Right lobe of liver (tissue), 6 donors: ENCODE measurements at regions not wholly inside any gene's neighbourhood (a gene's known extent, or its start where the extent isn't known, plus 50 kb on each side); places are given as distances from the start of the nearest gene placed in this dataset.

ENCODE experiments used
- ATAC-seq, 4 donors: fragments of 200-7000 bp; cut with Tn5 transposase; one replicate each; pipeline ENCODE4 v1.9.1; 2020; ENCODE audit warnings: mild to moderate bottlenecking in 4 of 4, moderate library complexity in 4 of 4
- DNase-seq, 3 donors: peaks; one replicate each; pipeline ENCODE4 v3.0.0-alpha.2; 2020
- H3K27ac ChIP-seq, 3 donors: fragments of 200-600 bp; one replicate each; pipeline ENCODE4 v1.8.0; 2022
- H3K27me3 ChIP-seq, 2 donors: fragments of 200-600 bp; one replicate each; pipeline ENCODE4 v1.8.0; 2022
- H3K36me3 ChIP-seq, 4 donors: fragments of 200-600 bp; sonication (generic) in 1 of 4; one replicate each; pipeline versions ENCODE4 v1.5.1 to v1.8.0; 2017 to 2022; ENCODE audit warnings: control low read depth in 1 of 4
- H3K4me1 ChIP-seq, 4 donors: fragments of 200-600 bp; sonication (generic) in 1 of 4; one replicate each; pipeline versions ENCODE4 v1.5.1 to v1.8.0; 2017 to 2022; ENCODE audit warnings: control low read depth in 1 of 4
- H3K4me3 ChIP-seq, 3 donors: fragments of 200-600 bp; one replicate each; pipeline ENCODE4 v1.8.0; 2022
- H3K9me3 ChIP-seq, 4 donors: fragments of 200-600 bp; sonication (generic) in 1 of 4; one replicate each; pipeline versions ENCODE4 v1.5.1 to v1.8.0; 2017 to 2022; ENCODE audit warnings: control low read depth in 1 of 4
- POLR2A ChIP-seq: fragments of 450-650 bp; IDR thresholded peaks from one replicate; pipeline ENCODE4 v1.6.1; 2017; ENCODE audit warnings: antibody characterized with exemption, mild to moderate bottlenecking
- WGBS: methylation state at CpG from one replicate; pipeline ENCODE4 v1.1.6; 2018; ENCODE audit warnings: low coverage, low lambda C conversion rate; ENCODE audit not compliant: insufficient coverage; ENCODE audit errors: missing lambda C conversion rate; 5-methylcytosine and 5-hydroxymethylcytosine counted together
- intact Hi-C, 2 donors: fragments of 100-400 bp; cut with DNase I; formaldehyde crosslinking; loops; one replicate each; pipeline versions ENCODE4 v1.11.2 to v1.14.1; 2022
- TF ChIP-seq, protein P1 (sequence below), 4 donors: fragments of 200-600 bp in 3 of 4; fragments of 450-650 bp in 1 of 4; IDR thresholded peaks; one replicate each; pipeline versions ENCODE4 v1.5.1 to v1.8.0; 2016 to 2022; ENCODE audit warnings: antibody characterized with exemption in 4 of 4, mild to moderate bottlenecking in 2 of 4
- donor health status: DM: no; HTN: yes; CAD: no.
- donor health status: DM: no; HTN: no; CAD: no.
- donor health status: DM: no; HTN: no; CAD: no.
- donor health status: DM: no; HTN: yes; CAD: no.
- donor health status: DM: no; HTN: yes; CAD: no.

DNA sequence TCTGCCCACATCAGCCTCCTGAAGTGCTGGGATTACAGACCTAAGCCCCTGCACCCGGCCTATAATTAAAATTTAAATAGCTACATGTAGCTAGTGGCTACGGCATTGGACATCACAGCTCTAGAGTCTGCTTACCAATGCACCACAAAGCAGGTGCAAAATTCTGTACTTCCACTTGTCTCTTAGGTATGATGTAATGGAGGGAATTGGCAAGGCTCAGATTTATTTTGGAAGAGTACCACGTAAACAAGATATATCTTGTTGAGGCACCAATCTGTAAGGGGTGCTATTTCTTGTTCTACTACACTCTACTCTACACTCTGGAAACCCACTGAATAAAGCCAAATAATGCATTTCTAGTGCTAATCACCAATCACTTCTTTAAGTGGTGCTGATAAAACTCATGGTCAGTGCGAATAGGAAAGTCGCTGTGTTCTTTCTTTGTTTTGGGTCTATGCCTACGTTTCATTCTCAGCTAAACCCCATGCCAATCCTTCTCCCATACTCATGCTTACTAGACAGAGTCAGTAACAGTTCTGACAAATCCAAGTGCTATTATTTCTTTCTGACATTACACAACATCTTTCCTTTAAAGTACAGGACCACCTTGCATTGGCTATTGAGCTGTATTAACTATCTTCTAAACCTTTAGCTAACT lies 92.3 kb downstream of the GC start:
- H3K4me1 ChIP-seq, result peaks cover 0 to 4% (median 0%) of the 10 kb centered on the region in 4 donors
- no peaks in the 10 kb centered on the region for H3K9me3 ChIP-seq
- intact Hi-C loops, result no loop called here
- H3K4me3 ChIP-seq, result no peak overlapping the region
- ATAC-seq, result peak; percentile 70 to 94 (median 89)
- no peak for DNase-seq
- no peaks in the 10 kb centered on the region for H3K27me3 ChIP-seq
- TF ChIP-seq POLR2A, result no peak
- TF ChIP-seq, protein P1, sequence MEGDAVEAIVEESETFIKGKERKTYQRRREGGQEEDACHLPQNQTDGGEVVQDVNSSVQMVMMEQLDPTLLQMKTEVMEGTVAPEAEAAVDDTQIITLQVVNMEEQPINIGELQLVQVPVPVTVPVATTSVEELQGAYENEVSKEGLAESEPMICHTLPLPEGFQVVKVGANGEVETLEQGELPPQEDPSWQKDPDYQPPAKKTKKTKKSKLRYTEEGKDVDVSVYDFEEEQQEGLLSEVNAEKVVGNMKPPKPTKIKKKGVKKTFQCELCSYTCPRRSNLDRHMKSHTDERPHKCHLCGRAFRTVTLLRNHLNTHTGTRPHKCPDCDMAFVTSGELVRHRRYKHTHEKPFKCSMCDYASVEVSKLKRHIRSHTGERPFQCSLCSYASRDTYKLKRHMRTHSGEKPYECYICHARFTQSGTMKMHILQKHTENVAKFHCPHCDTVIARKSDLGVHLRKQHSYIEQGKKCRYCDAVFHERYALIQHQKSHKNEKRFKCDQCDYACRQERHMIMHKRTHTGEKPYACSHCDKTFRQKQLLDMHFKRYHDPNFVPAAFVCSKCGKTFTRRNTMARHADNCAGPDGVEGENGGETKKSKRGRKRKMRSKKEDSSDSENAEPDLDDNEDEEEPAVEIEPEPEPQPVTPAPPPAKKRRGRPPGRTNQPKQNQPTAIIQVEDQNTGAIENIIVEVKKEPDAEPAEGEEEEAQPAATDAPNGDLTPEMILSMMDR (IDR thresholded peaks at IDR 0.05), result no peak
- WGBS, result 25% methylated on average over 6 of the region's 6 CpGs
- H3K36me3 ChIP-seq, result no peaks in the 10 kb centered on the region
- peak overlapping the region in 1 of 3 donors; percentile 5 for H3K27ac ChIP-seq

DNA sequence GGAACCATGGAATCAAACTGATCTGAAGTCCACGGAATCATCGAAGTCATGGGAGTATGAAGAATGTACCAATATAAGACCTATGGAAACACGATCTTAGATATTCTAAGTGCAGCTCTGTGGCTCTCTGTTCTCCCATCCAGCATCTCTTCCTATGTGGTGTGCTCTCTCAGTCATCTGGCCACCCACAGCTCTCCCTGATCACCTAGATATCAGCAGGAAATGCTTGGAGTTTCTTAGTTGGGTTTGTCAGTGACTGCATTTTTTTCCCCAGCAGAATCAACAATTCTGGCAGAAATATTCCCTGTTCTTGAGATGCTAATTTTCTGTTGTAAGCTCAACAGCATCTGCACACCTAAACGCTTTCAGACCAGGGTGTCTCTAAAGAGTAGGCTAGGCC lies 94.1 kb downstream of the GC start:
- ATAC-seq, result no peak
- no peaks in the 10 kb centered on the region for H3K36me3 ChIP-seq
- peaks cover 0 to 4% (median 0%) of the 10 kb centered on the region in 4 donors for H3K4me1 ChIP-seq
- no peak overlapping the region for H3K4me3 ChIP-seq
- intact Hi-C loops, result no loop called here
- TF ChIP-seq, protein P1 (IDR thresholded peaks at IDR 0.05), result no peak
- TF ChIP-seq POLR2A, result no peak
- 89% methylated on average over 3 of the region's 4 CpGs for WGBS
- no peaks in the 10 kb centered on the region for H3K9me3 ChIP-seq
- DNase-seq, result no peak
- H3K27ac ChIP-seq, result no peak overlapping the region
- H3K27me3 ChIP-seq, result no peaks in the 10 kb centered on the region

DNA sequence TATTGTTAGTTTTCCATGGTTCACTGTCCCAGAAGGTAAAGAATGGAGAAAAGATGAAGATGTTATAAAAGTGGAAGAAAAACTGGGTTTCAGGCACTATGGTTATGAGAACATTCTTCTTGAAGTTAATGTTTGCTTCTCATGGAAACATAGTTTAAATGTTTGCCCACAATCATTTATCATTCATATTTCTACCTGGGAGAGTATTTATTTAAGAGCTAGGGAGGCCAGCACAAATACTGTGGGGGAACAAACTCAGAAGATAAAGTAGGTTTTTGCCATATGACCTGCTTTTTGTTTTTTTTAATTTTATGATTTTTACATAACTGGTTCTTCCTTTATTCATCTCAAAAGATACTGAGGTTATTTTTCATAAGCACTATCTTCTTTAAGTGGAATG lies 96.8 kb downstream of the GC start:
- Histone ChIP-seq H3K36me3 (no peaks in the 10 kb centered on the region), H3K9me3 (no peaks in the 10 kb centered on the region), H3K4me3 (no peak overlapping the region), H3K27ac (no peak overlapping the region), H3K4me1 (peaks cover 0 to 4% (median 0%) of the 10 kb centered on the region in 4 donors), H3K27me3 (no peaks in the 10 kb centered on the region)
- TF ChIP-seq, protein P1 (IDR thresholded peaks at IDR 0.05), result no peak
- no peak for TF ChIP-seq POLR2A
- DNase-seq, result no peak
- no peak for ATAC-seq
- intact Hi-C loops, result no loop called here

DNA sequence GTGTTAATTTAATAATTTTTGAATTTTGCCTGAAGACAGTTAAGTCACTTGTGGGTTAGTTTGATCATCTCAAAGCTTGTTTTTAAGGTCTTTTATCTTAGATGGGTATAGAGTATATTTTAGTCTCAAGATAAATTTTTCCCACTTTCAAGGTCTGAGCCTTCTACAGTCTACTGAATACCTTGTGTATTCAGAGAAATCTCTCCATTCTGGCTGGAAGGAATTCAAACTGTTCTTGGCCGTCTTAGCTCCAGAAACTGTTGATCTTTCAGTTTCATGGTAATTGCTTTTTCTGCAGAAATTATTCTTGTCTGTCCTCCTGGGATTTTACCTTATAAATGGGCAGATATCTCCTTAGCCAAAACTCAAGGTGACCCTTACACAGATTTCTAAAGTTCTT lies 97.9 kb downstream of the GC start:
- Histone ChIP-seq H3K9me3 (no peaks in the 10 kb centered on the region), H3K27ac (no peak overlapping the region), H3K27me3 (no peaks in the 10 kb centered on the region), H3K36me3 (no peaks in the 10 kb centered on the region), H3K4me3 (no peak overlapping the region), H3K4me1 (no peaks in the 10 kb centered on the region)
- intact Hi-C loops, result no loop called here
- ATAC-seq, result no peak
- WGBS, result 46% methylated on average over 1 of the region's 1 CpG
- no peak for TF ChIP-seq POLR2A
- TF ChIP-seq, protein P1 (IDR thresholded peaks at IDR 0.05), result no peak
- no peak for DNase-seq

DNA sequence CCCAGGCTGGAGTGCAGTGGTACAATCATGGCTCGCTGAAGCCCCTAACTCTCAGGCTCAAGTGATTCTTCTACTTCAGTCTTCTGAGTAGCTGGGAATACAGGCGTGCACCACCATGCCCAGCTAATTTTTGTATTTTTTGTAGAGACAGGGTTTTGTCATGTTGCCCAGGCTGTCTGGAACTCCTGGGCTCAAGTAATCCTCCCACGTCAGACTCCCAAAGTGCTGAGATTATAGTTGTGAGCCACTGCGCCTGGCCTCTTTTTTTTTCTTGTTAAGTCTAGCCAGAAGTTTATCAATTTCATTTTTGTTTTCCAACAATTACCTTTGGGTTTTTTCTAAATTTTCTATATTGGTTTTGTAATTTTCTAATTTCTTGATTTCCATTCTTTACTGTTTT lies 100.6 kb downstream of the GC start:
- intact Hi-C loops, result no loop called here
- H3K36me3 ChIP-seq, result no peaks in the 10 kb centered on the region
- H3K9me3 ChIP-seq, result no peaks in the 10 kb centered on the region
- TF ChIP-seq POLR2A, result no peak
- TF ChIP-seq, protein P1 (IDR thresholded peaks at IDR 0.05), result no peak
- DNase-seq (no peak), ATAC-seq (no peak)
- H3K4me3 ChIP-seq, result no peak overlapping the region
- no peaks in the 10 kb centered on the region for H3K4me1 ChIP-seq
- no peaks in the 10 kb centered on the region for H3K27me3 ChIP-seq
- H3K27ac ChIP-seq, result no peak overlapping the region
- 88% methylated on average over 4 of the region's 4 CpGs for WGBS
